ENCODE measurements at regions not wholly inside any gene's neighbourhood (a gene's known extent, or its start where the extent isn't known, plus 50 kb on each side); places are given as distances from the start of the nearest gene placed in this dataset.

- Histone ChIP-seq H3K36me3 (replicated peaks in 1 of 2; ENCODE audit: control insufficient read depth in 1 of 2, insufficient read depth in 2 of 2, low read length in 2 of 2) (no peaks in the 10 kb centered on the region), H3K79me2 (ENCODE audit: insufficient read depth, low read length) (peaks cover 8% of the 10 kb centered on the region), H2AFZ (ENCODE audit: insufficient read depth, low read depth, low read length, poor library complexity, severe bottlenecking) (no peak overlapping the region), H3K27me3 (ENCODE audit: control insufficient read depth in 2 of 2, insufficient read depth in 2 of 2, low read length in 2 of 2) (no peaks in the 10 kb centered on the region), H3K27ac (ENCODE audit: low read depth in 1 of 2, low read length in 2 of 2) (no peak overlapping the region), H3K4me1 (ENCODE audit: control insufficient read depth in 1 of 2, insufficient read depth in 2 of 2, low read length in 2 of 2) (peaks cover 18 to 20% of the 10 kb centered on the region in 2 donors), H3K4me2 (replicated peaks; ENCODE audit: extremely low read depth, low read length, poor library complexity, severe bottlenecking) (no peak overlapping the region), H3K4me3 (replicated peaks in 1 of 3; ENCODE audit: low read depth in 2 of 3, low read length in 3 of 3) (no peak overlapping the region), H3K9me3 (replicated peaks in 1 of 2; ENCODE audit: control insufficient read depth in 1 of 2, insufficient read depth in 1 of 2, low read length in 2 of 2) (no peaks in the 10 kb centered on the region), H4K20me1 (ENCODE audit: insufficient read depth, low read length) (no peaks in the 10 kb centered on the region), H3K9ac (ENCODE audit: insufficient read depth, low read length, poor library complexity, severe bottlenecking) (no peak overlapping the region)
- H3K27me3 Mint-ChIP-seq (ENCODE audit: low read depth in 3 of 3), result peaks cover 0 to 2% (median 1%) of the 10 kb centered on the region in 3 donors
- H3K27ac Mint-ChIP-seq, result no peak overlapping the region
- no peak overlapping the region for H3K4me3 Mint-ChIP-seq
- intact Hi-C loops (cut with micrococcal nuclease), result no loop called here
- DNase-seq, result no peak
- H3K9me3 Mint-ChIP-seq, result peaks cover 0 to 2% (median under 1%) of the 10 kb centered on the region in 7 donors
- 0% methylated on average over 1 of the region's 3 CpGs for WGBS (ENCODE audit: insufficient coverage)
- H3K4me1 Mint-ChIP-seq, result peaks cover 30% of the 10 kb centered on the region
- peaks cover 2 to 5% of the 10 kb centered on the region in 2 donors for H3K36me3 Mint-ChIP-seq
- no peak for TF ChIP-seq CTCF (IDR thresholded peaks at IDR 0.05)
These were observed 169.3 kb downstream of the ZBTB18 start for GRCh38 chr1:244220410-244220809.

- no peaks in the 10 kb centered on the region for H3K9me3 Mint-ChIP-seq
- Histone ChIP-seq H3K36me3 (replicated peaks in 1 of 2; ENCODE audit: control insufficient read depth in 1 of 2, insufficient read depth in 2 of 2, low read length in 2 of 2) (no peaks in the 10 kb centered on the region), H3K9ac (ENCODE audit: insufficient read depth, low read length, poor library complexity, severe bottlenecking) (no peak overlapping the region), H3K4me2 (replicated peaks; ENCODE audit: extremely low read depth, low read length, poor library complexity, severe bottlenecking) (no peak overlapping the region), H3K9me3 (replicated peaks in 1 of 2; ENCODE audit: control insufficient read depth in 1 of 2, insufficient read depth in 1 of 2, low read length in 2 of 2) (no peaks in the 10 kb centered on the region), H3K4me1 (ENCODE audit: control insufficient read depth in 1 of 2, insufficient read depth in 2 of 2, low read length in 2 of 2) (peaks cover 32 to 36% of the 10 kb centered on the region in 2 donors), H3K27me3 (ENCODE audit: control insufficient read depth in 2 of 2, insufficient read depth in 2 of 2, low read length in 2 of 2) (no peaks in the 10 kb centered on the region), H3K79me2 (ENCODE audit: insufficient read depth, low read length) (peaks cover 13% of the 10 kb centered on the region), H4K20me1 (ENCODE audit: insufficient read depth, low read length) (no peaks in the 10 kb centered on the region), H3K27ac (ENCODE audit: low read depth in 1 of 2, low read length in 2 of 2) (no peak overlapping the region), H2AFZ (ENCODE audit: insufficient read depth, low read depth, low read length, poor library complexity, severe bottlenecking) (no peak overlapping the region), H3K4me3 (replicated peaks in 1 of 3; ENCODE audit: low read depth in 2 of 3, low read length in 3 of 3) (no peak overlapping the region)
- H3K4me3 Mint-ChIP-seq, result no peak overlapping the region
- H3K27ac Mint-ChIP-seq, result no peak overlapping the region
- no peak for DNase-seq
- peaks cover 44% of the 10 kb centered on the region for H3K4me1 Mint-ChIP-seq
- WGBS (ENCODE audit: insufficient coverage), result 100% methylated on average over 1 of the region's 4 CpGs
- H3K27me3 Mint-ChIP-seq (ENCODE audit: low read depth in 3 of 3), result peaks cover 0 to 2% (median 1%) of the 10 kb centered on the region in 3 donors
- no peak for TF ChIP-seq CTCF (IDR thresholded peaks at IDR 0.05)
- intact Hi-C loops (cut with micrococcal nuclease), result no loop called here
- peaks cover 2 to 5% of the 10 kb centered on the region in 2 donors for H3K36me3 Mint-ChIP-seq
These were observed 170.9 kb downstream of the ZBTB18 start for GRCh38 chr1:244221991-244222390.

All from CD14-positive monocyte (primary cell).